ENCODE measurements at regions not wholly inside any gene's neighbourhood (a gene's known extent, or its start where the extent isn't known, plus 50 kb on each side); places are given as distances from the start of the nearest gene placed in this dataset.

- Mint-ChIP-seq H3K36me3 (ENCODE audit: insufficient read depth) (no peaks in the 10 kb centered on the region), H3K4me1 (ENCODE audit: low read depth) (peaks cover 2% of the 10 kb centered on the region), H3K27me3 (peaks cover 6% of the 10 kb centered on the region), H3K4me3 (ENCODE audit: low read depth) (no peak overlapping the region), H3K27ac (no peak overlapping the region), H3K9me3 (ENCODE audit: low read depth) (peaks cover 4% of the 10 kb centered on the region)
- no peak for DNase-seq (ENCODE audit: low spot score, unreplicated experiment)
- no peak for TF ChIP-seq CTCF (IDR thresholded peaks at IDR 0.05; ENCODE audit: unreplicated experiment)
These were observed 150.9 kb upstream of the E2F8 start for GRCh38 chr11:19391652-19392051.

- H3K9me3 Mint-ChIP-seq (ENCODE audit: low read depth), result peaks cover 4% of the 10 kb centered on the region
- H3K27ac Mint-ChIP-seq, result no peak overlapping the region
- no peaks in the 10 kb centered on the region for H3K36me3 Mint-ChIP-seq (ENCODE audit: insufficient read depth)
- TF ChIP-seq CTCF (IDR thresholded peaks at IDR 0.05; ENCODE audit: unreplicated experiment), result no peak
- no peak overlapping the region for H3K4me3 Mint-ChIP-seq (ENCODE audit: low read depth)
- peaks cover 7% of the 10 kb centered on the region for H3K27me3 Mint-ChIP-seq
- H3K4me1 Mint-ChIP-seq (ENCODE audit: low read depth), result peaks cover 2% of the 10 kb centered on the region
- no peak for DNase-seq (ENCODE audit: low spot score, unreplicated experiment)
These were observed 150.3 kb upstream of the E2F8 start for GRCh38 chr11:19391026-19391425.

- peaks cover 7% of the 10 kb centered on the region for H3K27me3 Mint-ChIP-seq
- no peak overlapping the region for H3K27ac Mint-ChIP-seq
- no peaks in the 10 kb centered on the region for H3K36me3 Mint-ChIP-seq (ENCODE audit: insufficient read depth)
- H3K4me1 Mint-ChIP-seq (ENCODE audit: low read depth), result peaks cover 2% of the 10 kb centered on the region
- DNase-seq (ENCODE audit: low spot score, unreplicated experiment), result no peak
- no peak for TF ChIP-seq CTCF (IDR thresholded peaks at IDR 0.05; ENCODE audit: unreplicated experiment)
- H3K4me3 Mint-ChIP-seq (ENCODE audit: low read depth), result no peak overlapping the region
- peaks cover 4% of the 10 kb centered on the region for H3K9me3 Mint-ChIP-seq (ENCODE audit: low read depth)
These were observed 149.1 kb upstream of the E2F8 start for GRCh38 chr11:19389787-19390303.

- H3K4me1 Mint-ChIP-seq (ENCODE audit: low read depth), result no peaks in the 10 kb centered on the region
- H3K27ac Mint-ChIP-seq, result no peak overlapping the region
- no peaks in the 10 kb centered on the region for H3K9me3 Mint-ChIP-seq (ENCODE audit: low read depth)
- H3K27me3 Mint-ChIP-seq, result peaks cover 25% of the 10 kb centered on the region
- no peak overlapping the region for H3K4me3 Mint-ChIP-seq (ENCODE audit: low read depth)
- DNase-seq (ENCODE audit: low spot score, unreplicated experiment), result no peak
- H3K36me3 Mint-ChIP-seq (ENCODE audit: insufficient read depth), result no peaks in the 10 kb centered on the region
- TF ChIP-seq CTCF (IDR thresholded peaks at IDR 0.05; ENCODE audit: unreplicated experiment), result no peak
These were observed 141.4 kb upstream of the E2F8 start for GRCh38 chr11:19382131-19382611.

GRCh38 chr11:19380375-19380774, 139.6 kb upstream of the E2F8 start:
- H3K4me1 Mint-ChIP-seq (ENCODE audit: low read depth), result peaks cover 1% of the 10 kb centered on the region
- TF ChIP-seq CTCF (IDR thresholded peaks at IDR 0.05; ENCODE audit: unreplicated experiment), result no peak
- H3K4me3 Mint-ChIP-seq (ENCODE audit: low read depth), result no peak overlapping the region

More at GRCh38 chr11:19380375-19380774, 139.6 kb upstream of the E2F8 start:
- Mint-ChIP-seq H3K36me3 (ENCODE audit: insufficient read depth) (no peaks in the 10 kb centered on the region), H3K27ac (no peak overlapping the region), H3K27me3 (peaks cover 22% of the 10 kb centered on the region), H3K9me3 (ENCODE audit: low read depth) (no peaks in the 10 kb centered on the region)
- DNase-seq (ENCODE audit: low spot score, unreplicated experiment), result no peak

All from progenitor cell of endocrine pancreas (in vitro differentiated cells).